Erythroblast (primary cell): ENCODE measurements at regions not wholly inside any gene's neighbourhood (a gene's known extent, or its start where the extent isn't known, plus 50 kb on each side); places are given as distances from the start of the nearest gene placed in this dataset.

ENCODE experiments used
- GATA1 ChIP-seq: IDR thresholded peaks from 2 replicates; pipeline ENCODE4 v1.6.1; 2011; ENCODE audit warnings: low read depth, mild to moderate bottlenecking, control low read depth, low read length, moderate library complexity
- POLR2A ChIP-seq: IDR thresholded peaks from 2 replicates; pipeline ENCODE4 v1.6.1; 2011; ENCODE audit warnings: mild to moderate bottlenecking, low read length

DNA sequence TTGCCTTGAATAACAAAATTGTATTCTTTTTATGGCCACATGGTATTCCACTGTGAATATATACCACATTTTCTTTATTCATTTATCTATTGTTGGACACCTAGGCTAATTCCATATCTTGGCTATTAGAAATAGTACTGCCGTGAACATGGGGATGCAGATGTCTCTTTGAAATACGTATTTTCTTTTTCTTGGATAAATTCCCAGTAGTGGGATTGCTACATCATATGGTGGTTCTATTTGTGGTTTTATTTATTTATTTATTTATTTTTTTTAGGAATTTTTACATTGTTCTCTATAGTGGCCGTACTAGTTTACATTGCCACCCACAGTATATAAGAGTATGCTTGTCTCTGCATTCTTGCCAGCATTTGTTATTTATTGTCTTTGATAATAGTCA, 679.8 kb upstream of the NRXN1 start:
- no peak for TF ChIP-seq POLR2A
- no peak for TF ChIP-seq GATA1
